Activated CD4-positive, alpha-beta T cell treated with anti-CD3 and anti-CD28 coated beads for 48 hours (primary cell): ENCODE measurements at regions not wholly inside any gene's neighbourhood (a gene's known extent, or its start where the extent isn't known, plus 50 kb on each side); places are given as distances from the start of the nearest gene placed in this dataset.
"Not testable (repeated sequence)": the region's sequence is repeated elsewhere in the genome, so short reads cannot be mapped to it uniquely, and the experiment has no call there.

ENCODE experiments used
- DNase-seq: peaks from one replicate; pipeline ENCODE4 v3.0.0-alpha.2; 2020

- DNase-seq, result not testable (repeated sequence)
These were observed 476.2 kb downstream of the FBXO15 start for GRCh38 chr18:73671480-73671879.

DNA sequence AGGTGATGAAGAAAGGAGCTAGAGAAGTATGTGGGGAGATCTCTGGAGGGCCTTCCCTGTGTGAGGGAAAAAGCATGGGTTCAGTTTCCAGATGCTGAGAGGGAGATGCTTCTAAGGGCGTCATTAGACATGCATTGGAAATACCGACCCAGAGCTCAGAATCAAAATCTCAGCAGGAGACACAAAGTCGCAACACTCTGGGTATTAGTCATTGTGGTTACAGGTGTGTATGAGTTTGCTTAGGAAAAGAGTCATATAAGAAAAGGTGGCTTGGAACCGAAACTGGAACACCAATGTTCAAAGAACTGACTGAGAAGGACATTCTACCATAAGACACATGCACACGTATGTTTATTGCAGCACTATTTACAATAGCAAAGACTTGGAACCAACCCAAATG is 477.1 kb downstream of the FBXO15 start:
- no peak for DNase-seq

- DNase-seq, result no peak
These were observed 477.6 kb downstream of the FBXO15 start for GRCh38 chr18:73670039-73670438.

GRCh38 chr18:73669297-73669696 is 478.3 kb downstream of the FBXO15 start:
- DNase-seq, result no peak

- DNase-seq, result no peak
These were observed 479.6 kb downstream of the FBXO15 start for GRCh38 chr18:73668051-73668450.

DNA sequence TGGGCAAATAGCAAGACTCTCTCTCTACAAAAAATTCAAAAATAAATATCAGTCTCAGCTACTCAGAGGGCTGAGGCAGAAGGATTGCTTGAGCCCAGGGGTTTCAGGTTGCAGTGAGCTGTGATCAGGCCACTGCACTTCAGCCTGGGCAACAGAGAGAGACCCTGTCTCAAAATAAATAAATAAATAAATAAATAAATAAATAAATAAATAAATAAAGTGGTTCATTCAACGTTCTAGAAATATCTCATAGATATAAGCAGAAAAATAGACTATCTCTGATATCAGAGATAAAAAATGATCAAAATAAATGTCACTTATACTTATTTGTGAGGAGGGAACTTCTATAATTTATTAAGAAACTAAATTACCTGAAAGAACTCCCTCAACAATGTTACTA is 480.9 kb downstream of the FBXO15 start:
- no peak for DNase-seq

GRCh38 chr18:73664896-73665295 is 482.7 kb downstream of the FBXO15 start:
- DNase-seq, result no peak

DNA sequence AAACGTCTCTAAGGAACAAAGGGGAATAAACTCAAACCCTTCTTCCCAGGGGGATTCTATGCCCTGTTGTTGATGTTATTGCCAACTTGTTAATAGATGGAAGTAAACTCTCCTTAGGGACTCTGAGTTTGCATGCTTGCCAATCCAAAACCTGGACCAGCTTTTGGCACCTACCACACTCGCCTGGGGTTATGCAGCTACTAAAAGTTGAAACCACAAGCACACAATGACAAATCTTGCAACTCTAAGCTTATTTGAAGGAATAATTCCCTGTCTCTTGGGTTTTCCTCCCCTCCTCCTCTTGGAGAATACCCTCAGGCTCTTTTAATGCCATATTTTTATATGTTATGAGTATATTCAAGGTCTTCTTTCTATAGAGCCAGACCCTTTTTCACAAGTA is 484.1 kb downstream of the FBXO15 start:
- DNase-seq, result no peak

DNA sequence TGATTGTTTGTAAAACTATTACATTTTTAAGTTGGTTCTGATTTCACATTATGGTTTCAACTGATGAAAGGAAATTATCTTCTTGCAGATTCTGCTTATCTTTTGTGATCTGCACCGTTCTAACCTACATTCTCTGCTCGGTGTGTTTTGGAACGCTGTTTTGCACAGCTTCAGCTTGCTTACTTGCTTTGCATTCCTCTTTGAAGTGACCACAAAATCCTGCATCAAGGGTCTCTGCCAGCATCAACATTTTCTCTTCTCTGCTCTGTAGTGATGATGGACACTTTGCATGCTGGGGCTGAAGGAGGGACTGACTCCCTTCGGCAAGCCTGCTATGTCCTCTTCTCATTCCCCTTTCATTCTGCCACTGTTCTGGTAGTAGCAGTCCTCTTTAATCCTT is 485.2 kb downstream of the FBXO15 start:
- no peak for DNase-seq

- DNase-seq, result no peak
These were observed 486.4 kb downstream of the FBXO15 start for GRCh38 chr18:73660931-73661856.

DNA sequence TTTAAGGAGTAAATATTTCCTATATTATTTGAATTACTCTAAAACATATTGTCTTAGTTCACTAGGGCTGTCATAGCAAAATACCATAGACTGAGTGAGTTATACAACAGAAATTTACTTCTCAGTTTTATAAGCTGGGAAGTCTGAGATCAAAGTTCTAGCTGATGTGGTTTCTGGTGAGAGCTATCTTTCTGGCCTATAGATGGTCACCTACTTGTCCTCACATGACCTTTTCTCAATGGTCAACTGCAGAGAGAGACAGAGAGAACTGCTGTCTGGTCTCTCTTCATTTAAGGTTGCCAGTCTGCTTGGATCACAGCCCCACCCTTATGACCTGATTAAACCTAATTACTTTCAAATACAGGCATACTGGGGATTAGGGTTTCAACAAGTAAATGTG is 490.9 kb downstream of the FBXO15 start:
- no peak for DNase-seq

DNA sequence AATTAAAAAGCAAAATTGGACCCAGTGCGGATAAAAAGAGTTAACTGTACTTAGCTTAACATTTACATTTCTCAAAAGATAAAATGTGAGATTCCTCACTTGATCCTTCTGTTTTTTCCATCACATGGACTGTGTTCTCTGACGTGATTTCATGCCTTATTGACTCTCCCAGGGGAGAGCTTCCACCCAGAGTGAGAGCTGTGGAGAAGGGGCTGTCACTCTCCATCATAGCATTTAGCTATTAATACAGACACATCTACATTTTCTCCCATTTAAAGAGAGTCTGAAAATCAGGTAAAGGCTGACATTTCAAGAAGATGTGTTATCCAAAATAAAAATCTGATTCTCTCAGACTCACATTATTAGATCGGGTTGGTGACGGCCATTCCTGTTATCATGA is 493.8 kb downstream of the FBXO15 start:
- no peak for DNase-seq

DNA sequence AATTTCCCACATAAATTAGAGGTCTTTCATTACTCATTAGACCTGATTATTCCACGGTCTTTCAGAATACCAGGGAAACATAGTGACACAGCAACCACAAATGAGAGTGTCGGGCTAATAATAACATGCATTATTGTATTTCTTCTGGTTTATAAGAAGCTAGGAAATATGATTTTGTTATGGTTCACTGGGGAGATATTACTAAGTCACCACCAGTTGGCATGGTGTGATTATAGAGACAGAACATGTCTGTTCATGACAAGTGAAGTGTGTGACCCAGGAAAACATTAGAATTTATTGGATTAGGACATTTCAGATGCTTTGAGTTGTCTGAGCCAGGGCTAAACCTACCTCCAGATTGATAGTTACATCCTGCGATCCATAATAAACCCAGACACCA is 494.4 kb downstream of the FBXO15 start:
- no peak for DNase-seq

DNA sequence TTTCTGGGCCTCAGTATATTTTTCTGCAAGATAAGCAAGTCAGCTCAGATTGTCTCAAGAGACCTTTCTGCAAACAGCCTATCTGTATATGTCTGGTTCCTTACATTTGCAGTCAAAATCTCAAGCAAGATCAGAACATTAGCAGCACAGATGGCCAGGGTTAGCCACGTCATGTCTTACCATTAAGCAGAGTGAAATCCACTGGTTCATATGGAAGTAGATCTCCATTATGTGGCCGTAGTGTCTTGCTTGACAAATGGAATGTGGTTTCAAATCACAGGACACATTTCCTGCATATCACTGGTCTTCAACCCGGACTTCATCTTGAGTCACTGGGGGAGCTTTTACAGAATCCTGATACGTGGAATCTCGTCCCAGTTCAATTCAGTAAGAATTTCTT is 500.2 kb downstream of the FBXO15 start:
- DNase-seq, result no peak

GRCh38 chr18:73646772-73647171 is 500.9 kb downstream of the FBXO15 start:
- no peak for DNase-seq

DNA sequence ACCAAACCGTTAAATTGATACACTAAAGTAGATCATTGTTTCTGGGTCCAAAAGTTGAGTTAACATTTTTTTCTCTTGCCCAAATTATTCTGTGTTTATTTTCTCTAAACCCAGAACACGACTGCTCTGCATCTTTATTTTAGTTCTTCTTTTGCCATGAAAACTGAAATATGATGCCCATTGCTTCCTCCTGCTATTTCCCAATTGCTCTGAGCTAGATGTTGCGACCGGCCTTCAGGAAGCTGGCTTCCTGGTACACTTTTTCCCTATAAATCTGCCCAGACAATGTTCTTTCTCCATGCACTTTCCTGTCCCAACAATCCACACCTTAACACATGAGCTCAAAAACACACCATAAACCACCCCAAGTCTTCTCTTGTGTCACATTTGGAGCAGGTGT is 501.4 kb downstream of the FBXO15 start:
- DNase-seq, result no peak

DNA sequence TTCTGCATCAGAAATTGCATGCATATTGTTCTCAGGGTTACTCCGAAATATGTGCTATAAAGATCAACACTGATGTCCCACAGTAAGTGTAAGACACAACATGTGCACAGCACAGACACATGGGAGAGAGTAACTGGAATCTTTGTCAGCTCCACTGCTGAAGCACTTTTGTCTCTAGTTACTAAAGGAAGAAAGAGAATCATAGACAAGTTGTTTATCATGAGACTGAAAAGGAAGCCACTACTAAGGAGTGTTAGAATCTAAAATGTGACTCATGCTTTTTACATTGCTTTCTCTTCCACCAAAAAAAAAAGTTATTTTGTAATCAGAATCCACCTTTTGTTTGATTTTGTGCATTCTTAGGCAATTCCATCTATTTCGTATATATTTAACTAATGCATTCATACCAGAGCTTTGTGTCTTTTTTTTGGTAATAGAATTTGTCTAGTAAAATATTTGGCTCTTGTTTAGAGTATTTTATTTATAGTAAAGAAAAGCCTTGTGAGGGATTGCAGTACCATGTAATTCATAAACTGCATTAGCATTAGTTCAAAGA is 502.4 kb downstream of the FBXO15 start:
- no peak for DNase-seq

- no peak for DNase-seq
These were observed 507.8 kb downstream of the FBXO15 start for GRCh38 chr18:73639788-73640187.

- DNase-seq, result no peak
These were observed 508.9 kb downstream of the FBXO15 start for GRCh38 chr18:73638709-73639108.

DNA sequence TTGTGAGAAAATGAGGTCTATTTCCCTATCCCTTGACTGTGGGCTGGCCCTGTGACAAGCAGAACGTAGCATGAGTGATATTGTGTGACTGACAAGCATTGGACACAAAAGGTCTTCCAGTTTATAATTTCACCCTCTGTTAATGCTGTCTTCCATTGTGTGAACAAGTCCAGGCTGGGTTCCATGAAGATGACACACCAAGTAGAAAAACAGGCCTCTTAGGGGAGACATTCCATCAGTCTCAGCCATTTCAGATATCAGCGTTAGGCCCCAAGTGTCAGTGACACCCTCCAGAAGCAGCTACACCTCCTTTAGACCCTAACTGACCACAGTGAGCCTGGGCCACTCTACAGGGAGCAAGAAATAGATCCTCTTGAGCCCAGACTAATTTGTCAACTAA is 511.3 kb downstream of the FBXO15 start:
- no peak for DNase-seq

DNA sequence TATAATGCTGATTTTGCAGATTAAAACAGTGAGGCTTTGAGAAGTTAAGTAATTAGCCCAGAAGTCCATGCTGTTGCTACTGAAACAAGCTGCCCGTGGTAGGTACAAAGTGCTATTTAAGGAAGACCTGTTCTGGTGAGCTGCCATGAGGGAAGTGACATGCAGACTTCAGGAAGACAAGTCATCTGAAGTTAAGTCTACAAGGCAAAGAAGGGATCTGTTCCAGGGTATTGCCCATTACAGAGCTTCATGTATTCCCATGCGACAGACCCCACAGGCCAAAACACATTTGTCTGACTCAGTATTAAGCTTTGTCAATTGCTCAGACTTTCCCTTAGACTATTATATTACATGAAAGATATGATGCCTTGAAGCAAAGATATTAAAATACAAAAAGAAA is 520.8 kb downstream of the FBXO15 start:
- no peak for DNase-seq

- DNase-seq, result no peak
These were observed 521.4 kb downstream of the FBXO15 start for GRCh38 chr18:73626221-73626620.

DNA sequence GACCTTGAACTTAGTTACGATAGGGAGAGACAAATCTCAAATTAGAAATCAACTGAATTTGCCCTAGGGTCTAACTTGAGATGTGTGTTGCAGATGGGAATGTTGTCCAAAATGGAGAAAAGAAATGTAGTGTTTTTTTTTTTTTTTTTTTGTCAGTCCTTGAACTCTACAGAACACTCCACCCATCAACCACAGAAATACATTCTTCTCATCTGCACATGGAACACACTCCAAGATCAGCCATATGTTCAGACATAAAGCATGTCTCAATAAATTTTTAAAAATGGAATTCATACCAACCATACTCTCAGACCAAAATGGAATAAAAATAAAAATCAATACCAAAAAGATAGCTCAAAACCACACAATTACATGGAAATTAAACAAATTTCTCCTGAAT is 526.5 kb downstream of the FBXO15 start:
- no peak for DNase-seq

- no peak for DNase-seq
These were observed 529.7 kb downstream of the FBXO15 start for GRCh38 chr18:73617981-73618380.

DNA sequence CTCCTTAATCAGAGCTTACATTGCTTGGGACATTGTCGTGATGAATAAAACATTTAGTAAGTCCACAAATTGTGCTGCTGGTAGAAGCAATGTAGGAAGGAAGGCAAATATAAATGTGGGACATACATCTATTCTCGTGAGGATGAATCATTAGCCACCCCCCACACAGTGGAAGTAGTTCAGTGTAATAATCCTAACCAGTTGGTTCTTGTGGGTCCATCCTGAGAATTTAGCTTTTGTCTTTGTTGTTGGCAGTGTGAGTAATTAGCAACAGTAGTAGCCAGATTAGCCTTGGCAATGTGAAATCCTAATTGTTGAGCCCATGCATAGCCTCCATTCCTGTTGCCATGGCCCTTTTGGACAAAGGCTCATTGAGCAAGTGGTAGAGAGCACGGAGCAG is 532.1 kb downstream of the FBXO15 start:
- no peak for DNase-seq
